Trophoblast cell (in vitro differentiated cells and primary cell): ENCODE measurements at regions not wholly inside any gene's neighbourhood (a gene's known extent, or its start where the extent isn't known, plus 50 kb on each side); places are given as distances from the start of the nearest gene placed in this dataset.

Source experiments
- DNase-seq, 2 donors: peaks; one replicate each; pipeline ENCODE4 v3.0.0-alpha.2; 2016
- H2AFZ ChIP-seq: 2 replicates; pipeline ENCODE4 v1.6.1; 2013; ENCODE audit warnings: low read length, moderate library complexity, mild to moderate bottlenecking; ENCODE audit not compliant: insufficient read depth, poor library complexity
- H2AK5ac ChIP-seq: 2 replicates; pipeline ENCODE4 v1.6.1; 2013; ENCODE audit warnings: mild to moderate bottlenecking, low read length
- H2BK120ac ChIP-seq: 2 replicates; pipeline ENCODE4 v1.6.1; 2013; ENCODE audit warnings: low read length, mild to moderate bottlenecking, moderate library complexity; ENCODE audit not compliant: insufficient read depth, poor library complexity
- H2BK12ac ChIP-seq: 2 replicates; pipeline ENCODE4 v1.6.1; 2013; ENCODE audit warnings: mild to moderate bottlenecking, low read length, moderate library complexity
- H2BK5ac ChIP-seq: 2 replicates; pipeline ENCODE4 v1.6.1; 2013; ENCODE audit warnings: low read length, low read depth, moderate library complexity, mild to moderate bottlenecking; ENCODE audit not compliant: poor library complexity
- H3K14ac ChIP-seq: 2 replicates; pipeline ENCODE4 v1.6.1; 2013; ENCODE audit warnings: mild to moderate bottlenecking, low read length
- H3K18ac ChIP-seq: 2 replicates; pipeline ENCODE4 v1.6.1; 2013; ENCODE audit warnings: mild to moderate bottlenecking, low read length
- H3K23ac ChIP-seq: 2 replicates; pipeline ENCODE4 v1.6.1; 2013; ENCODE audit warnings: low read length
- H3K27ac ChIP-seq: 2 replicates; pipeline ENCODE4 v1.5.1; 2013; ENCODE audit warnings: low read depth, mild to moderate bottlenecking, inconsistent platforms, low read length, moderate library complexity
- H3K27me3 ChIP-seq: 2 replicates; pipeline ENCODE4 v1.6.1; 2013; ENCODE audit warnings: inconsistent platforms, mild to moderate bottlenecking, low read length, moderate library complexity; ENCODE audit not compliant: insufficient read depth
- H3K36me3 ChIP-seq, 2 experiments: 1 replicate in 1 of 2; 2 replicates in 1 of 2; pipeline ENCODE4 v1.6.1; 2013; ENCODE audit warnings: low read length in 2 of 2, mild to moderate bottlenecking in 2 of 2, moderate library complexity in 1 of 2; ENCODE audit not compliant: insufficient read depth in 2 of 2, control insufficient read depth in 1 of 2
- H3K4ac ChIP-seq: 2 replicates; pipeline ENCODE4 v1.6.1; 2013; ENCODE audit warnings: low read depth, mild to moderate bottlenecking, low read length, moderate library complexity
- H3K4me1 ChIP-seq, 2 experiments: 1 replicate in 1 of 2; 2 replicates in 1 of 2; pipeline ENCODE4 v1.6.1; 2013; ENCODE audit warnings: low read length in 2 of 2, mild to moderate bottlenecking in 2 of 2, moderate library complexity in 1 of 2; ENCODE audit not compliant: insufficient read depth in 2 of 2, control insufficient read depth in 1 of 2
- H3K4me2 ChIP-seq: 2 replicates; pipeline ENCODE4 v1.6.1; 2013; ENCODE audit warnings: inconsistent platforms, mild to moderate bottlenecking, low read length, moderate library complexity
- H3K4me3 ChIP-seq: 2 replicates; pipeline ENCODE4 v1.5.1; 2013; ENCODE audit warnings: mild to moderate bottlenecking, low read depth, low read length, inconsistent platforms
- H3K79me1 ChIP-seq: one replicate; pipeline ENCODE4 v1.6.1; 2013; ENCODE audit warnings: low read length
- H3K79me2 ChIP-seq: 2 replicates; pipeline ENCODE4 v1.6.1; 2013; ENCODE audit warnings: low read length, mild to moderate bottlenecking; ENCODE audit not compliant: control insufficient read depth, insufficient read depth, poor library complexity
- H3K9ac ChIP-seq: 2 replicates; pipeline ENCODE4 v1.6.1; 2013; ENCODE audit warnings: mild to moderate bottlenecking, low read length
- H3K9me3 ChIP-seq: 2 replicates; pipeline ENCODE4 v1.6.1; 2013; ENCODE audit warnings: low read depth, mild to moderate bottlenecking, control low read depth, inconsistent platforms, low read length; ENCODE audit not compliant: insufficient read depth
- H4K12ac ChIP-seq: 2 replicates; pipeline ENCODE4 v1.6.1; 2013; ENCODE audit warnings: low read depth, mild to moderate bottlenecking, low read length, moderate library complexity
- H4K8ac ChIP-seq: 2 replicates; pipeline ENCODE4 v1.6.1; 2013; ENCODE audit warnings: low read depth, mild to moderate bottlenecking, low read length, moderate library complexity
- H4K91ac ChIP-seq: one replicate; pipeline ENCODE4 v1.6.1; 2013; ENCODE audit warnings: low read depth, mild to moderate bottlenecking, low read length, moderate library complexity
- WGBS: extraction: QIAGEN DNeasy Blood & Tissue Kit; methylation state at CpG from one replicate; pipeline ENCODE4 v1.1.7; 2013; ENCODE audit warnings: missing lambda C conversion rate; ENCODE audit not compliant: insufficient read length, insufficient coverage; ENCODE audit errors: extremely low coverage; 5-methylcytosine and 5-hydroxymethylcytosine counted together

DNA sequence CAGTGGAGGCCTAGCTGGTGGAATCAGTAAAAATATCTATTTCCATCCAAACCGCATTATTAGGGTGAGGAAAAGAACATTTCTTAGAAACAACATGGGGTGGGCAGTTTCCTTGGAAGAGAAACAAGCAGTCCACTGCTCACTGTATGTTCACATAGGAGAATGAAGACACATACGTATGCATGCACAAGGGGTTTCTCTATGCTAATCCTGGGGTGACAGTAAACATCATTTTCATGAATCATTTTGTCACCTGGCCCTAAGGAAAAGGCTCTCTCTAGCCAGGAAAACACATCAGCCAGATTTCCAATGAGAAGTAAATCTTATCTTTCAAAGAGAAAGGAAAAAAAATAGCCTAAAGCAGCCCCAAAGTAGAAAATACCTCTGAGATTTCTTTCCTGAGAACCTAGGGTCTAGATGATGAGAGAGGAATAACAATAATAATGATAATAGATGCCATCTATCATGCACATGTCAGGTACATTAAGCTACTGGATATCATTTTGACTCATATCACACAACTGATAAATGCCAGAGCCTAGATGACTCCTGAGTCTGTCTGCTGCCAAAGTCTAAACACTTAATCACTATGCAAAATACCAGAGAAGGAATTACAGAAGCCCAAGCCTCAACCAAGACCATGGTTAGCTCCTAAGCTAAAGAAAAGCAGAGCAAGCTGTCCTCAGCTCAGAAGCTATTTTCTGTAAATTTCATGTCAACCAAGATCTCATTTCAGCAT is 520.5 kb upstream of the TMPO start:
- Histone ChIP-seq H2BK120ac (no peak overlapping the region), H3K79me2 (no peaks in the 10 kb centered on the region), H3K9me3 (no peaks in the 10 kb centered on the region), H3K27ac (no peak overlapping the region), H3K27me3 (no peaks in the 10 kb centered on the region), H3K18ac (no peak overlapping the region), H3K4me2 (no peak overlapping the region), H3K4me3 (no peak overlapping the region), H3K36me3 (no peaks in the 10 kb centered on the region), H3K79me1 (no peaks in the 10 kb centered on the region), H4K12ac (no peak overlapping the region), H4K91ac (no peak overlapping the region), H2BK5ac (no peak overlapping the region), H3K4me1 (no peaks in the 10 kb centered on the region), H4K8ac (no peak overlapping the region), H3K4ac (no peak overlapping the region), H2BK12ac (no peak overlapping the region), H2AK5ac (no peak overlapping the region), H2AFZ (no peak overlapping the region), H3K23ac (no peak overlapping the region), H3K9ac (no peak overlapping the region), H3K14ac (no peak overlapping the region)
- no CpG with 5 or more reads among the region's 2 CpGs for WGBS
- no peak for DNase-seq

DNA sequence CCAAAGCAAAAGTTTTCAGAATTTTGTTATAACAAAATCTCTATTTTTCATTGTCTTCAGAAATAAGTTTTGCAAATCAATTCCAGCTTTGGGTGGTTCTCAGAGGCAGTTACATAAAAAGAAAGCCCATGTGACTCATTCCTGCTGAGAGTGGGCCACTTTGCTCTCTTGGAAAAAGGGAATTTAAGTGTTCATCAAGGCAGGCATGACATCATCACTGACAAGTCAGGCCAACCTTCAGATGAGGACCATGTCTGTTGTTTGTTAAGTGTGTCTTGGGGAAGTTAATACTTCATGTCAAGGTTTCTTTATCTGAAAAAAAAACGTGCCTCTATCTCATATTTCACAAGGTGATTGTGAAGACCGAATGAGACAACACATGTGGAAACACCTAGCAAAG is 519.8 kb upstream of the TMPO start:
- Histone ChIP-seq H3K9ac (no peak overlapping the region), H2AK5ac (no peak overlapping the region), H3K9me3 (no peaks in the 10 kb centered on the region), H3K18ac (no peak overlapping the region), H3K79me1 (no peaks in the 10 kb centered on the region), H3K4me2 (no peak overlapping the region), H4K91ac (no peak overlapping the region), H2BK120ac (no peak overlapping the region), H3K36me3 (no peaks in the 10 kb centered on the region), H2BK5ac (no peak overlapping the region), H3K27ac (no peak overlapping the region), H4K12ac (no peak overlapping the region), H3K4ac (no peak overlapping the region), H3K27me3 (no peaks in the 10 kb centered on the region), H3K4me3 (no peak overlapping the region), H3K79me2 (no peaks in the 10 kb centered on the region), H2BK12ac (no peak overlapping the region), H3K4me1 (no peaks in the 10 kb centered on the region), H4K8ac (no peak overlapping the region), H3K14ac (no peak overlapping the region), H2AFZ (no peak overlapping the region), H3K23ac (no peak overlapping the region)
- no CpG with 5 or more reads among the region's 2 CpGs for WGBS
- DNase-seq, result no peak

DNA sequence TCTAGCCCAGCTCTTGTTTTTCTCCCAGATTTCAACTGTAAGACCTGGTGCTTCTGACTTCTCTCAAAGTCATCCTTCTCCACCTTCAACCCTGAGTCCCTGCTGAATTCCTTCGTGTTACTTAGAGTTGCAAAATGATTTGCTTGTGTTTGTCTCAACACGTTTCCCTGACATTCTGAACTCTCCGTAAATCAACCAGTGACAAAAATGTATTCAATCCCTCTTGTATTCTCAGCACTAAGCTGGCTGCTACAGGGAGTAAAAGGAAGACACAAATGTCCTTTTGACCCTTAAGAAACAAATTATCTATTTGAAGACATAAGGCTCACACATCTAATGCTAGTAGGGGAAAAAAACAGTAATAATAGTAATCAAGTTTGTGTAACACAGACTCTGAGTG is 514.0 kb upstream of the TMPO start:
- no peak overlapping the region for H3K23ac ChIP-seq
- H3K9me3 ChIP-seq, result no peaks in the 10 kb centered on the region
- no peak overlapping the region for H4K8ac ChIP-seq
- H3K14ac ChIP-seq, result no peak overlapping the region
- H2AK5ac ChIP-seq, result no peak overlapping the region
- WGBS, result no CpG with 5 or more reads among the region's 3 CpGs
- no peak for DNase-seq
- no peaks in the 10 kb centered on the region for H3K4me1 ChIP-seq
- H2AFZ ChIP-seq, result no peak overlapping the region
- H2BK12ac ChIP-seq, result no peak overlapping the region
- H3K27ac ChIP-seq, result no peak overlapping the region
- no peak overlapping the region for H3K9ac ChIP-seq
- no peak overlapping the region for H2BK120ac ChIP-seq
- no peak overlapping the region for H4K12ac ChIP-seq
- H3K79me1 ChIP-seq, result no peaks in the 10 kb centered on the region
- H3K36me3 ChIP-seq, result no peaks in the 10 kb centered on the region
- H3K18ac ChIP-seq, result no peak overlapping the region
- no peaks in the 10 kb centered on the region for H3K27me3 ChIP-seq
- H3K4me3 ChIP-seq, result no peak overlapping the region
- no peak overlapping the region for H2BK5ac ChIP-seq
- H3K4ac ChIP-seq, result no peak overlapping the region
- no peaks in the 10 kb centered on the region for H3K79me2 ChIP-seq
- no peak overlapping the region for H3K4me2 ChIP-seq
- no peak overlapping the region for H4K91ac ChIP-seq

DNA sequence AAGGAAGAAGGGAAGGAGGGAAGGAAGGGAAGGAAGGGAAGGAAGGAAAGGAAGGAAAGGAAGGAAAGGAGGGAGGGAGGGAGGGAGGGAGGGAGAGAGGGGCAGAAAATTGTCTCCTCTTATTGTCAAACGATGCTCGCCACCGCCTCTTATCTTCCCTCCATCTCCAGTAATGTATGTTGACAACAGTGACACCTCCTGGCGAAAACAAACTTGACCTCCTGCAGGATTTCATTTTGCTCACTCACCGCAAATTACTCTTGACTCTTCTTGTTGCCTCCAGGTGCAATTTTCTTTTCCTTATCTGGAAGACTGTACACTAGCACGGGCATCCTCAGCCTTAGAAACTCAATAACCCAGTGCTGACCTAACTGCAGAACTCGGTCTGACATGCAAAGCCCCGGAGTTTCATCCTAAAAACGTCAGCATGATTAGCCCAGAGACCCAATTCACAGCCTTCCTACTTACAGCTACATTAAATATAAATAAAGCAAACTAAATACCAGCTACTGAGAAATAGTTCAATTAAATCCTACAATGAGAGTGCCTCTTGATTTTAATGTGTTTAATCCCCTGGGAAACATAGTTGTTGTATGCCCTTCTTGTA is 512.4 kb upstream of the TMPO start:
- Histone ChIP-seq H4K12ac (no peak overlapping the region), H3K9ac (no peak overlapping the region), H3K4ac (no peak overlapping the region), H3K79me2 (no peaks in the 10 kb centered on the region), H2BK12ac (no peak overlapping the region), H3K9me3 (no peaks in the 10 kb centered on the region), H4K91ac (no peak overlapping the region), H2BK5ac (no peak overlapping the region), H3K27me3 (no peaks in the 10 kb centered on the region), H4K8ac (no peak overlapping the region), H3K4me2 (no peak overlapping the region), H3K4me3 (no peak overlapping the region), H3K23ac (no peak overlapping the region), H3K27ac (no peak overlapping the region), H3K36me3 (no peaks in the 10 kb centered on the region), H2AK5ac (no peak overlapping the region), H2BK120ac (no peak overlapping the region), H2AFZ (no peak overlapping the region), H3K79me1 (no peaks in the 10 kb centered on the region), H3K18ac (no peak overlapping the region), H3K14ac (no peak overlapping the region), H3K4me1 (no peaks in the 10 kb centered on the region)
- no CpG with 5 or more reads among the region's 9 CpGs for WGBS
- DNase-seq, result peak; percentile 18 to 63
